Sigmoid colon (tissue), 6 donors: ENCODE measurements at regions not wholly inside any gene's neighbourhood (a gene's known extent, or its start where the extent isn't known, plus 50 kb on each side); places are given as distances from the start of the nearest gene placed in this dataset.

ENCODE experiments used
- DNase-seq: peaks from one replicate; pipeline ENCODE4 v3.0.0-alpha.2; 2019
- H3K27ac ChIP-seq, 4 donors: fragments of 200-600 bp; sonication (generic); one replicate each; pipeline ENCODE4 v1.5.1; 2016 to 2019; ENCODE audit warnings: mild to moderate bottlenecking in 1 of 4
- H3K27me3 ChIP-seq, 3 donors: fragments of 200-600 bp; sonication (generic); one replicate each; pipeline ENCODE4 v1.5.1; 2019; ENCODE audit warnings: mild to moderate bottlenecking in 1 of 3
- H3K36me3 ChIP-seq, 4 donors: fragments of 200-600 bp; sonication (generic); one replicate each; pipeline ENCODE4 v1.5.1; 2016 to 2019
- H3K4me1 ChIP-seq, 4 donors: fragments of 200-600 bp; sonication (generic); one replicate each; pipeline ENCODE4 v1.5.1; 2017 to 2019
- H3K4me3 ChIP-seq, 4 donors: fragments of 200-600 bp; sonication (generic); one replicate each; pipeline ENCODE4 v1.5.1; 2017 to 2019; ENCODE audit warnings: mild to moderate bottlenecking in 2 of 4, moderate library complexity in 1 of 4
- H3K9me3 ChIP-seq, 4 donors: fragments of 200-600 bp in 3 of 4; sonication (generic) in 3 of 4; one replicate each; pipeline versions ENCODE4 v1.5.1 to v1.6.1; 2013 to 2019
- EP300 ChIP-seq, 4 donors: sonication (generic); formaldehyde crosslinking; IDR thresholded peaks; one replicate each; pipeline ENCODE4 v1.6.1; 2017; ENCODE audit warnings: antibody characterized with exemption in 4 of 4
- POLR2A ChIP-seq, 2 donors: fragments of 450-650 bp; IDR thresholded peaks; one replicate each; pipeline ENCODE4 v1.6.1; 2016; ENCODE audit warnings: antibody characterized with exemption in 2 of 2, mild to moderate bottlenecking in 2 of 2, moderate library complexity in 2 of 2
- POLR2AphosphoS5 ChIP-seq, 4 donors: sonication (generic); formaldehyde crosslinking; IDR thresholded peaks; one replicate each; pipeline ENCODE4 v1.6.1; 2017; ENCODE audit warnings: antibody characterized with exemption in 4 of 4
- WGBS, 2 donors: extraction: QIAGEN DNeasy Blood & Tissue Kit; methylation state at CpG; one replicate each; pipeline ENCODE4 v1.1.7; 2013; 5-methylcytosine and 5-hydroxymethylcytosine counted together
- intact Hi-C: fragments of 100-400 bp; cut with DNase I; formaldehyde crosslinking; loops from one replicate; pipeline ENCODE4 v1.15.1; 2023
- TF ChIP-seq, protein P1 (sequence below), 4 experiments: fragments of 450-650 bp in 3 of 4; fragments of 200-600 bp in 1 of 4; IDR thresholded peaks; one replicate each; pipeline ENCODE4 v1.5.1; 2016 to 2019; ENCODE audit warnings: antibody characterized with exemption in 4 of 4, mild to moderate bottlenecking in 3 of 4, moderate library complexity in 2 of 4
- donor health status: healthy with polysubstance abuse.
- donor health status: healthy.

DNA sequence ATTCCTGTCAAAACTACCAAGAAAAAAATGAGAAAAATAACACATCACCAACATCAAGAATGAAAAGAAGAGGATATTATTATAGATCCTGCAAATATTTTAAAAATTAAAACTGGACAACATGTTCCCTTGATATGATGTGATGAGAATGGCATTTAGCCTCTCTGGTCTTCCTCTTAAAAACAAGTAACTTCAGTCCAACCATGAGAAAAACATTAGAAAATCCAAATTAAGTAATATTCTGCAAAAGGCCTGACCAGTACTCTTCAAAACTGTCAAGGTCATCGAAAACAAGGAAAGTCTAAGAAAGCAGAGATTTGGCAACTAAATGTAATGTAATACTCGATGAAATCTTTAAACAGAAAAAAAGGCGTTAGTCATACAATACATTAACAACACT lies 167.1 kb upstream of the SNX2 start:
- Histone ChIP-seq H3K4me1 (peaks cover 0 to 4% (median 0%) of the 10 kb centered on the region in 4 donors), H3K9me3 (no peaks in the 10 kb centered on the region), H3K36me3 (no peaks in the 10 kb centered on the region), H3K27ac (no peak overlapping the region), H3K4me3 (no peak overlapping the region), H3K27me3 (no peaks in the 10 kb centered on the region)
- no peak for DNase-seq
- no peak for TF ChIP-seq POLR2AphosphoS5 (IDR thresholded peaks at IDR 0.05)
- TF ChIP-seq, protein P1, sequence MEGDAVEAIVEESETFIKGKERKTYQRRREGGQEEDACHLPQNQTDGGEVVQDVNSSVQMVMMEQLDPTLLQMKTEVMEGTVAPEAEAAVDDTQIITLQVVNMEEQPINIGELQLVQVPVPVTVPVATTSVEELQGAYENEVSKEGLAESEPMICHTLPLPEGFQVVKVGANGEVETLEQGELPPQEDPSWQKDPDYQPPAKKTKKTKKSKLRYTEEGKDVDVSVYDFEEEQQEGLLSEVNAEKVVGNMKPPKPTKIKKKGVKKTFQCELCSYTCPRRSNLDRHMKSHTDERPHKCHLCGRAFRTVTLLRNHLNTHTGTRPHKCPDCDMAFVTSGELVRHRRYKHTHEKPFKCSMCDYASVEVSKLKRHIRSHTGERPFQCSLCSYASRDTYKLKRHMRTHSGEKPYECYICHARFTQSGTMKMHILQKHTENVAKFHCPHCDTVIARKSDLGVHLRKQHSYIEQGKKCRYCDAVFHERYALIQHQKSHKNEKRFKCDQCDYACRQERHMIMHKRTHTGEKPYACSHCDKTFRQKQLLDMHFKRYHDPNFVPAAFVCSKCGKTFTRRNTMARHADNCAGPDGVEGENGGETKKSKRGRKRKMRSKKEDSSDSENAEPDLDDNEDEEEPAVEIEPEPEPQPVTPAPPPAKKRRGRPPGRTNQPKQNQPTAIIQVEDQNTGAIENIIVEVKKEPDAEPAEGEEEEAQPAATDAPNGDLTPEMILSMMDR (IDR thresholded peaks at IDR 0.05) = no peak
- TF ChIP-seq POLR2A (IDR thresholded peaks at IDR 0.05) = no peak
- TF ChIP-seq EP300 (IDR thresholded peaks at IDR 0.05) = no peak
- WGBS, 2 donors = 92 to 94% methylated on average over 3 of the region's 3 CpGs
- intact Hi-C loops = no loop called here

DNA sequence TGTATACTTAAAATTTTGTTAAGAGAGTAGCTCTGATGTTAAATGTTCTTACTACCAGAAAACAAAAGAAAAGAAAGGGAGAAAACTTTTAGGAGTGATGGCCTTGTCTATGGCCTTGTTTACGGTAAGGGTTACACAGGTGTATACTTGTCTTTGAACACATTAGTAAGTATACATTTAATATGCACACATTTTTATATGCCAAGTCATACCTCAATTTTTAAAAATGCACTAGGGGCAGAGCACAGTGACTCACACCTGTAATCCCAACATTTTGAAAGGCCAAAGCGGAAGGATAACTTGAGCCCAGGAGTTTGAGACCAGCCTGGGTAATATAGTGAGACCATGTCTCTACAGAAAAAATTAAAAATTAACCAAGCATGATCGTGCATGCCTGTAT lies 166.7 kb upstream of the SNX2 start:
- WGBS, 2 donors = 73 to 86% methylated on average over 3 of the region's 3 CpGs
- no peaks in the 10 kb centered on the region for H3K27me3 ChIP-seq
- DNase-seq = no peak
- peaks cover 0 to 4% (median 0%) of the 10 kb centered on the region in 4 donors for H3K4me1 ChIP-seq
- H3K4me3 ChIP-seq = no peak overlapping the region
- no peaks in the 10 kb centered on the region for H3K36me3 ChIP-seq
- TF ChIP-seq POLR2A (IDR thresholded peaks at IDR 0.05) = no peak
- no peak for TF ChIP-seq EP300 (IDR thresholded peaks at IDR 0.05)
- TF ChIP-seq, protein P1 (IDR thresholded peaks at IDR 0.05) = no peak
- TF ChIP-seq POLR2AphosphoS5 (IDR thresholded peaks at IDR 0.05) = no peak
- intact Hi-C loops = no loop called here
- H3K27ac ChIP-seq = no peak overlapping the region
- H3K9me3 ChIP-seq = no peaks in the 10 kb centered on the region

DNA sequence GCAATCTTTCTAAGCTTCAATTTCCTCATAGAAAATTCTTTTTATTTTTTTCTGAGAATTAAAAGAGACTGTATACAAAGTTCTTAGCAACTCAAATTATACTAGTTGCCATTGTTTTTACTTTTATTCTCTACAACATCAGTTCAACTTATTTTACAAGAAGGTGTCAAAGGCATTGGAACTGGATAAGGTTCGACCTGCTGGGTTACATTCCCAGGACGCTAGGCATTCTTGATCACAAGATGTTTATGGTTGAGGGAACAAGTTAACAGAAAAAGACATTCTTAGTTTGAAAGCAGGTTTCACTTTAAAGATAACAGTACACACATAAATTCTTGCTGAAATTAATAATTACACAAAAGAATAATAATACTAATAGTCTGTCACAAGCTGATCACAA lies 163.5 kb upstream of the SNX2 start:
- Histone ChIP-seq H3K9me3 (no peaks in the 10 kb centered on the region), H3K27ac (no peak overlapping the region), H3K4me1 (peaks cover 0 to 4% (median 0%) of the 10 kb centered on the region in 4 donors), H3K4me3 (no peak overlapping the region), H3K36me3 (no peaks in the 10 kb centered on the region), H3K27me3 (no peaks in the 10 kb centered on the region)
- 57 to 65% methylated on average over 2 of the region's 2 CpGs for WGBS, 2 donors
- no peak for DNase-seq
- TF ChIP-seq POLR2A (IDR thresholded peaks at IDR 0.05) = no peak
- TF ChIP-seq, protein P1 (IDR thresholded peaks at IDR 0.05) = no peak
- TF ChIP-seq POLR2AphosphoS5 (IDR thresholded peaks at IDR 0.05) = no peak
- TF ChIP-seq EP300 (IDR thresholded peaks at IDR 0.05) = no peak
- intact Hi-C loops = no loop called here

DNA sequence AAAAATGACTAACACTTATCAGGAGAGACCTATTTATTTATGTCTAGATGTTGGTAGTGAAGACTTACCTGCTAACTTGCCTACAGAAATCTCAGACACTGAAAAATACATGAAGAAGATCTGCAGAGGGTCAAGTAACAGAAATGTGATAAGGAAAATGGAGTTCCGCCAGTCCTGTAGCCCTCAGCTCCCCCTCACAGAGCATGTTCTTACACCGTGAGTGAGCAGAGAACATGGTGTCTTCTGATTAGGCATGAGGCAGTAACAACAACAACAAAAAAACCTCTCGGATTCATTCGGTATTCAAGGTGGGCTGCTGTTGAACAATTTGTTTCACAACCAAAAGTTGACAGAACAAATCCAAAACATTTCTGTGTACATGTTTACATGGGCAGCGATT lies 162.0 kb upstream of the SNX2 start:
- H3K27me3 ChIP-seq = no peaks in the 10 kb centered on the region
- H3K27ac ChIP-seq = no peak overlapping the region
- peaks cover 0 to 4% (median 0%) of the 10 kb centered on the region in 4 donors for H3K4me1 ChIP-seq
- H3K9me3 ChIP-seq = no peaks in the 10 kb centered on the region
- WGBS, 2 donors = 87 to 88% methylated on average over 5 of the region's 5 CpGs
- H3K4me3 ChIP-seq = no peak overlapping the region
- no peak for DNase-seq
- intact Hi-C loops = no loop called here
- TF ChIP-seq EP300 (IDR thresholded peaks at IDR 0.05) (no peak), POLR2A (IDR thresholded peaks at IDR 0.05) (no peak), POLR2AphosphoS5 (IDR thresholded peaks at IDR 0.05) (no peak)
- TF ChIP-seq, protein P1 (IDR thresholded peaks at IDR 0.05) = no peak
- H3K36me3 ChIP-seq = no peaks in the 10 kb centered on the region

DNA sequence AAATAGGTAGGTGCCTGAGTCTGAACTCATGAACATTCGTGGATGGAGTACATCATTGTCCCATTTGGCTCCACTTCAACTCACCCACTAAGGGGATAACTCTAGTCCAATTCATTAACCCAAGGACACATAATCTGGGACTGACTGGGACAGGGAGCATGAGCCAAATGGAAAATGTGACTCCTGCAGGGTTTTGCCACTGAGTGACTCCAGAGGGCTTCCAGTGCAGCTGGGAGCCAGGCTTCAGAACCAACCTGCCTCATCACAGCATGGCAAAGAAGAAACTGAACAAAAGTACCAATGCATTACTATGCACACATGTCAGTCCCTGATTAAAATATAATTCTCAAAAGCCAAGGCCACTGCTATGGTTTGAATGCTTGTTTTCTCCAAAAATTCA lies 159.7 kb upstream of the SNX2 start:
- no peak for DNase-seq
- intact Hi-C loops = no loop called here
- H3K9me3 ChIP-seq = no peaks in the 10 kb centered on the region
- peaks cover 0 to 4% (median 0%) of the 10 kb centered on the region in 4 donors for H3K4me1 ChIP-seq
- H3K36me3 ChIP-seq = no peaks in the 10 kb centered on the region
- no peak overlapping the region for H3K27ac ChIP-seq
- 72 to 78% methylated on average over 1 of the region's 1 CpG for WGBS, 2 donors
- H3K4me3 ChIP-seq = no peak overlapping the region
- TF ChIP-seq, protein P1 (IDR thresholded peaks at IDR 0.05) = no peak
- TF ChIP-seq EP300 (IDR thresholded peaks at IDR 0.05) = no peak
- no peak for TF ChIP-seq POLR2A (IDR thresholded peaks at IDR 0.05)
- TF ChIP-seq POLR2AphosphoS5 (IDR thresholded peaks at IDR 0.05) = no peak
- no peaks in the 10 kb centered on the region for H3K27me3 ChIP-seq
